ENCODE measurements at regions not wholly inside any gene's neighbourhood (a gene's known extent, or its start where the extent isn't known, plus 50 kb on each side); places are given as distances from the start of the nearest gene placed in this dataset.
"Not testable (repeated sequence)": the region's sequence is repeated elsewhere in the genome, so short reads cannot be mapped to it uniquely, and the experiment has no call there.

- Histone ChIP-seq H3K27me3 (no peaks in the 10 kb centered on the region), H3K4me1 (no peaks in the 10 kb centered on the region), H3K9me3 (no peaks in the 10 kb centered on the region), H3K27ac (no peak overlapping the region), H3K4me3 (no peak overlapping the region), H3K36me3 (no peaks in the 10 kb centered on the region)
- TF ChIP-seq CTCF (IDR thresholded peaks at IDR 0.05), result no peak
- DNase-seq (ENCODE audit: low spot score in 2 of 2), result no peak
- intact Hi-C loops (cut with DNase I), result no loop called here
Measured at GRCh38 chr14:58914279-58914855, 274.1 kb upstream of the DAAM1 start.

GRCh38 chr14:58915646-58916045 lies 272.8 kb upstream of the DAAM1 start:
- Histone ChIP-seq H3K27ac (no peak overlapping the region), H3K36me3 (no peaks in the 10 kb centered on the region), H3K4me1 (no peaks in the 10 kb centered on the region), H3K9me3 (no peaks in the 10 kb centered on the region), H3K4me3 (no peak overlapping the region), H3K27me3 (no peaks in the 10 kb centered on the region)
- intact Hi-C loops (cut with DNase I), result no loop called here
- TF ChIP-seq CTCF (IDR thresholded peaks at IDR 0.05), result no peak
- no peak for DNase-seq (ENCODE audit: low spot score in 2 of 2)

GRCh38 chr14:58918066-58918738 lies 270.3 kb upstream of the DAAM1 start:
- Histone ChIP-seq H3K27me3 (no peaks in the 10 kb centered on the region), H3K27ac (no peak overlapping the region), H3K9me3 (no peaks in the 10 kb centered on the region), H3K4me1 (no peaks in the 10 kb centered on the region), H3K4me3 (no peak overlapping the region), H3K36me3 (no peaks in the 10 kb centered on the region)
- TF ChIP-seq CTCF (IDR thresholded peaks at IDR 0.05), result no peak
- no peak for DNase-seq (ENCODE audit: low spot score in 2 of 2)
- intact Hi-C loops (cut with DNase I), result no loop called here

- Histone ChIP-seq H3K27me3 (no peaks in the 10 kb centered on the region), H3K36me3 (no peaks in the 10 kb centered on the region), H3K4me3 (no peak overlapping the region), H3K4me1 (no peaks in the 10 kb centered on the region), H3K27ac (no peak overlapping the region), H3K9me3 (no peaks in the 10 kb centered on the region)
- intact Hi-C loops (cut with DNase I), result no loop called here
- no peak for TF ChIP-seq CTCF (IDR thresholded peaks at IDR 0.05)
- no peak for DNase-seq (ENCODE audit: low spot score in 2 of 2)
Measured at GRCh38 chr14:58919217-58919616, 269.2 kb upstream of the DAAM1 start.

- H3K4me1 ChIP-seq, result no peaks in the 10 kb centered on the region
- H3K27me3 ChIP-seq, result no peaks in the 10 kb centered on the region
- no peak for DNase-seq (ENCODE audit: low spot score in 2 of 2)
- no peak overlapping the region for H3K4me3 ChIP-seq
- peaks cover 0 to 3% of the 10 kb centered on the region in 2 donors for H3K9me3 ChIP-seq
- no peaks in the 10 kb centered on the region for H3K36me3 ChIP-seq
- TF ChIP-seq CTCF (IDR thresholded peaks at IDR 0.05), result no peak
- intact Hi-C loops (cut with DNase I), result no loop called here
- H3K27ac ChIP-seq, result no peak overlapping the region
Measured at GRCh38 chr14:58920230-58920629, 268.2 kb upstream of the DAAM1 start.

- H3K9me3 ChIP-seq; intact Hi-C loops (cut with DNase I); H3K4me3 ChIP-seq; H3K27me3 ChIP-seq; H3K36me3 ChIP-seq; DNase-seq (ENCODE audit: low spot score in 2 of 2); H3K27ac ChIP-seq; H3K4me1 ChIP-seq: not testable (repeated sequence)
Measured at GRCh38 chr14:58922201-58922940, 266.1 kb upstream of the DAAM1 start.
